Astrocyte (in vitro differentiated cells and primary cell): ENCODE measurements at regions not wholly inside any gene's neighbourhood (a gene's known extent, or its start where the extent isn't known, plus 50 kb on each side); places are given as distances from the start of the nearest gene placed in this dataset.
A peak's percentile ranks its signal among the peaks of the same experiment; 100 is the strongest.

Experiments
- DNase-seq: peaks from one replicate; pipeline ENCODE4 v3.0.0-alpha.2; 2010; ENCODE audit warnings: low read depth
- FAIRE-seq: peaks from 2 replicates; lab custom pipeline; 2011; peaks lifted over from hg19 to GRCh38; lab: Jason Lieb, UNC
- H2AFZ ChIP-seq: 2 replicates; pipeline ENCODE4 v1.6.0; 2012; ENCODE audit warnings: low read depth, low read length, inconsistent platforms
- H3K27ac ChIP-seq: 2 replicates; pipeline ENCODE4 v1.5.1; 2011; ENCODE audit warnings: low read depth, low read length, inconsistent platforms
- H3K27me3 ChIP-seq: 2 replicates; pipeline ENCODE4 v1.6.0; 2011; ENCODE audit warnings: low read length, inconsistent platforms; ENCODE audit not compliant: insufficient read depth
- H3K36me3 ChIP-seq: 2 replicates; pipeline ENCODE4 v1.5.1; 2011; ENCODE audit warnings: low read length, inconsistent platforms; ENCODE audit not compliant: insufficient read depth
- H3K4me1 ChIP-seq: 2 replicates; pipeline ENCODE4 v1.5.1; 2011; ENCODE audit warnings: low read length, inconsistent platforms; ENCODE audit not compliant: insufficient read depth
- H3K4me2 ChIP-seq: 2 replicates; pipeline ENCODE4 v1.6.0; 2012; ENCODE audit warnings: low read length, inconsistent platforms
- H3K4me3 ChIP-seq: 2 replicates; pipeline ENCODE4 v1.5.1; 2011; ENCODE audit warnings: low read depth, mild to moderate bottlenecking, low read length, inconsistent platforms; ENCODE audit not compliant: insufficient read depth
- H3K79me2 ChIP-seq: 2 replicates; pipeline ENCODE4 v1.6.0; 2012; ENCODE audit warnings: mild to moderate bottlenecking, low read length, inconsistent platforms; ENCODE audit not compliant: insufficient read depth
- H3K9ac ChIP-seq: 2 replicates; pipeline ENCODE4 v1.6.0; 2012; ENCODE audit warnings: mild to moderate bottlenecking, low read length, inconsistent platforms
- H3K9me3 ChIP-seq: 2 replicates; pipeline ENCODE4 v1.5.1; 2012; ENCODE audit warnings: low read depth, mild to moderate bottlenecking, low read length, inconsistent platforms; ENCODE audit not compliant: insufficient read depth
- H4K20me1 ChIP-seq: 2 replicates; pipeline ENCODE4 v1.6.0; 2012; ENCODE audit warnings: low read length, inconsistent platforms; ENCODE audit not compliant: insufficient read depth
- H3K27ac Mint-ChIP-seq: one replicate; pipeline ENCODE4 v1.8.0; 2021; ENCODE audit warnings: mild to moderate bottlenecking, mixed read lengths; ENCODE audit not compliant: unreplicated experiment
- H3K27me3 Mint-ChIP-seq: one replicate; pipeline ENCODE4 v1.8.0; 2021; ENCODE audit warnings: low read depth, mixed read lengths; ENCODE audit not compliant: unreplicated experiment
- H3K36me3 Mint-ChIP-seq: one replicate; pipeline ENCODE4 v1.8.0; 2021; ENCODE audit warnings: low read depth, mixed read lengths; ENCODE audit not compliant: unreplicated experiment
- H3K4me1 Mint-ChIP-seq: one replicate; pipeline ENCODE4 v1.8.0; 2021; ENCODE audit warnings: low read depth, mixed read lengths; ENCODE audit not compliant: unreplicated experiment
- H3K4me3 Mint-ChIP-seq: one replicate; pipeline ENCODE4 v1.8.0; 2021; ENCODE audit warnings: mild to moderate bottlenecking, moderate library complexity, mixed read lengths; ENCODE audit not compliant: unreplicated experiment
- H3K9me3 Mint-ChIP-seq: one replicate; pipeline ENCODE4 v1.8.0; 2021; ENCODE audit warnings: mild to moderate bottlenecking, mixed read lengths; ENCODE audit not compliant: unreplicated experiment
- CTCF ChIP-seq: IDR thresholded peaks from 2 replicates; pipeline ENCODE4 v1.5.1; 2011; ENCODE audit warnings: low read depth, mild to moderate bottlenecking, inconsistent platforms, low read length, moderate library complexity; ENCODE audit not compliant: insufficient read depth
- EZH2 ChIP-seq: IDR thresholded peaks from 2 replicates; pipeline ENCODE4 v1.6.1; 2012; ENCODE audit warnings: mild to moderate bottlenecking, low read length, inconsistent platforms; ENCODE audit not compliant: insufficient read depth

- peak overlapping the region; percentile 75 for H3K27ac Mint-ChIP-seq
- peak; percentile 37 for DNase-seq
- H3K4me3 Mint-ChIP-seq, result no peak overlapping the region
- no peak for FAIRE-seq
- no peak overlapping the region for H3K4me3 ChIP-seq
- peak overlapping the region; percentile 57 for H3K4me2 ChIP-seq
- no peak for TF ChIP-seq EZH2
- no peak for TF ChIP-seq CTCF
- no peak overlapping the region for H2AFZ ChIP-seq
- no peaks in the 10 kb centered on the region for H4K20me1 ChIP-seq
- H3K9me3 Mint-ChIP-seq, result peaks cover 2% of the 10 kb centered on the region
- H3K27ac ChIP-seq, result peak overlapping the region; percentile 26
- H3K36me3 ChIP-seq, result no peaks in the 10 kb centered on the region
- no peaks in the 10 kb centered on the region for H3K27me3 Mint-ChIP-seq
- peaks cover 9% of the 10 kb centered on the region for H3K4me1 ChIP-seq
- no peaks in the 10 kb centered on the region for H3K27me3 ChIP-seq
- H3K36me3 Mint-ChIP-seq, result no peaks in the 10 kb centered on the region
- H3K4me1 Mint-ChIP-seq, result peaks cover 29% of the 10 kb centered on the region
- H3K9ac ChIP-seq, result peak overlapping the region; percentile 33
- H3K9me3 ChIP-seq, result no peaks in the 10 kb centered on the region
- H3K79me2 ChIP-seq, result no peaks in the 10 kb centered on the region
Observed at GRCh38 chr4:138736362-138736761, 279.2 kb upstream of the NOCT start.

- Histone ChIP-seq H3K27ac (no peak overlapping the region), H3K79me2 (no peaks in the 10 kb centered on the region), H3K4me1 (peaks cover 9% of the 10 kb centered on the region), H3K9me3 (no peaks in the 10 kb centered on the region), H3K4me2 (peak overlapping the region; percentile 7), H3K27me3 (no peaks in the 10 kb centered on the region), H3K36me3 (no peaks in the 10 kb centered on the region), H2AFZ (no peak overlapping the region), H3K4me3 (no peak overlapping the region), H3K9ac (no peak overlapping the region), H4K20me1 (no peaks in the 10 kb centered on the region)
- Mint-ChIP-seq H3K4me3 (no peak overlapping the region), H3K9me3 (no peaks in the 10 kb centered on the region), H3K27me3 (no peaks in the 10 kb centered on the region), H3K27ac (no peak overlapping the region), H3K4me1 (peaks cover 29% of the 10 kb centered on the region), H3K36me3 (no peaks in the 10 kb centered on the region)
- peak; percentile 66 for DNase-seq
- no peak for TF ChIP-seq CTCF
- no peak for TF ChIP-seq EZH2
- FAIRE-seq, result no peak
Observed at GRCh38 chr4:138734746-138735145, 280.8 kb upstream of the NOCT start.

GRCh38 chr4:138728566-138728965 lies 287.0 kb upstream of the NOCT start:
- no peaks in the 10 kb centered on the region for H3K36me3 ChIP-seq
- no peak overlapping the region for H3K4me3 ChIP-seq
- no peaks in the 10 kb centered on the region for H4K20me1 ChIP-seq
- H3K27me3 ChIP-seq, result no peaks in the 10 kb centered on the region
- H3K4me1 ChIP-seq, result no peaks in the 10 kb centered on the region
- H3K4me1 Mint-ChIP-seq, result peaks cover 2% of the 10 kb centered on the region
- H3K4me2 ChIP-seq, result no peak overlapping the region
- H3K79me2 ChIP-seq, result no peaks in the 10 kb centered on the region
- H3K27me3 Mint-ChIP-seq, result peaks cover 8% of the 10 kb centered on the region
- H3K36me3 Mint-ChIP-seq, result no peaks in the 10 kb centered on the region
- H3K27ac Mint-ChIP-seq, result no peak overlapping the region
- TF ChIP-seq CTCF (no peak), EZH2 (no peak)
- no peak overlapping the region for H3K9ac ChIP-seq
- no peaks in the 10 kb centered on the region for H3K9me3 Mint-ChIP-seq
- no peaks in the 10 kb centered on the region for H3K9me3 ChIP-seq
- H3K27ac ChIP-seq, result no peak overlapping the region
- DNase-seq, result no peak
- H2AFZ ChIP-seq, result no peak overlapping the region
- H3K4me3 Mint-ChIP-seq, result no peak overlapping the region
- no peak for FAIRE-seq
